Ishikawa (cell line): ENCODE measurements at regions not wholly inside any gene's neighbourhood (a gene's known extent, or its start where the extent isn't known, plus 50 kb on each side); places are given as distances from the start of the nearest gene placed in this dataset.

Experiments used
- CREB1 ChIP-seq: IDR thresholded peaks from 2 replicates; pipeline ENCODE4 v1.6.1; 2012; ENCODE audit warnings: low read depth
- EGR1 ChIP-seq: IDR thresholded peaks from 2 replicates; pipeline ENCODE4 v1.6.1; 2012
- EP300 ChIP-seq: IDR thresholded peaks from 2 replicates; pipeline ENCODE4 v1.6.1; 2012; ENCODE audit warnings: borderline replicate concordance
- FOXM1 ChIP-seq: IDR thresholded peaks from 2 replicates; pipeline ENCODE4 v1.6.1; 2012; ENCODE audit warnings: low read depth, borderline replicate concordance
- MAX ChIP-seq: IDR thresholded peaks from 2 replicates; pipeline ENCODE4 v1.6.1; 2012
- RAD21 ChIP-seq: IDR thresholded peaks from 2 replicates; pipeline ENCODE4 v1.6.1; 2012; ENCODE audit warnings: low read depth
- REST ChIP-seq: IDR thresholded peaks from 2 replicates; pipeline ENCODE4 v1.6.1; 2012; ENCODE audit warnings: low read depth, mild to moderate bottlenecking
- TAF1 ChIP-seq: IDR thresholded peaks from 2 replicates; pipeline ENCODE4 v1.6.1; 2012; ENCODE audit warnings: low read depth, mild to moderate bottlenecking
- TCF12 ChIP-seq: IDR thresholded peaks from 2 replicates; pipeline ENCODE4 v1.6.1; 2012; ENCODE audit warnings: low read depth
- USF1 ChIP-seq: IDR thresholded peaks from 2 replicates; pipeline ENCODE4 v1.6.1; 2012
- YY1 ChIP-seq: IDR thresholded peaks from 2 replicates; pipeline ENCODE4 v1.6.1; 2012; ENCODE audit warnings: low read depth

GRCh38 chr10:128211953-128212727 is 85.9 kb upstream of the MKI67 start:
- TF ChIP-seq EGR1 (no peak), YY1 (no peak; the same call in 1 of the 2 replicates), MAX (peak; percentile 53; the same call in 1 of the 2 replicates), USF1 (no peak), EP300 (no peak), TAF1 (no peak), RAD21 (peak; percentile 49; the same call in 1 of the 2 replicates), CREB1 (no peak), FOXM1 (no peak), REST (no peak), TCF12 (no peak)
